ENCODE measurements at regions not wholly inside any gene's neighbourhood (a gene's known extent, or its start where the extent isn't known, plus 50 kb on each side); places are given as distances from the start of the nearest gene placed in this dataset.

GRCh38 chr7:46850563-46851330, 731.2 kb downstream of the TNS3 start:
- Histone ChIP-seq H2AFZ (ENCODE audit: low read length) (no peak overlapping the region), H3K79me2 (ENCODE audit: insufficient read depth, low read depth, low read length) (no peaks in the 10 kb centered on the region), H3K4me2 (ENCODE audit: low read length) (no peak overlapping the region), H4K20me1 (ENCODE audit: insufficient read depth, low read length) (no peaks in the 10 kb centered on the region), H3K9me2 (ENCODE audit: insufficient read depth, low read length) (no peaks in the 10 kb centered on the region), H3K4me3 (ENCODE audit: low read depth, low read length, poor library complexity, severe bottlenecking) (no peak overlapping the region), H3K36me3 (ENCODE audit: insufficient read depth, low read length) (no peaks in the 10 kb centered on the region), H3K27ac (ENCODE audit: low read depth, low read length, poor library complexity, severe bottlenecking) (no peak overlapping the region), H3K4me1 (ENCODE audit: insufficient read depth, low read length, poor library complexity, severe bottlenecking) (no peaks in the 10 kb centered on the region), H3K9me3 (ENCODE audit: low read length) (no peaks in the 10 kb centered on the region)
- no peak for DNase-seq (ENCODE audit: low spot score)
- ChIA-PET CTCF (ENCODE audit: unreplicated experiment) (interaction anchor here (0.6 kb wide), 1 partner anchor 1779 kb away, joined by 3 read pairs; no protein-coding TSS in a partner anchor), POLR2A (interaction anchor here (1.3 kb wide), 1 partner anchor 29 kb away, joined by 4 read pairs; no protein-coding TSS in a partner anchor)
- no TSS peak for BruUV-seq (replicated peaks)
- intact Hi-C loops (cut with micrococcal nuclease; ENCODE audit: unreplicated experiment): no loop called here
- TF ChIP-seq CTCF (conservative IDR thresholded peaks at IDR 0.05; ENCODE audit: low read length) (no peak), EZH2phosphoT487 (IDR thresholded peaks at IDR 0.05; ENCODE audit: borderline replicate concordance, low read depth, low read length) (no peak)

GRCh38 chr7:46848944-46849343, 733.0 kb downstream of the TNS3 start:
- Histone ChIP-seq H3K4me2 (ENCODE audit: low read length) (no peak overlapping the region), H3K4me1 (ENCODE audit: insufficient read depth, low read length, poor library complexity, severe bottlenecking) (no peaks in the 10 kb centered on the region), H3K27ac (ENCODE audit: low read depth, low read length, poor library complexity, severe bottlenecking) (no peak overlapping the region), H3K4me3 (ENCODE audit: low read depth, low read length, poor library complexity, severe bottlenecking) (no peak overlapping the region), H3K9me3 (ENCODE audit: low read length) (no peaks in the 10 kb centered on the region), H3K36me3 (ENCODE audit: insufficient read depth, low read length) (no peaks in the 10 kb centered on the region), H3K79me2 (ENCODE audit: insufficient read depth, low read depth, low read length) (no peaks in the 10 kb centered on the region), H4K20me1 (ENCODE audit: insufficient read depth, low read length) (no peaks in the 10 kb centered on the region), H2AFZ (ENCODE audit: low read length) (no peak overlapping the region), H3K9me2 (ENCODE audit: insufficient read depth, low read length) (no peaks in the 10 kb centered on the region)
- DNase-seq (ENCODE audit: low spot score): no peak
- ChIA-PET POLR2A (no interaction called here), CTCF (ENCODE audit: unreplicated experiment) (no interaction called here)
- TF ChIP-seq EZH2phosphoT487 (IDR thresholded peaks at IDR 0.05; ENCODE audit: borderline replicate concordance, low read depth, low read length) (no peak), CTCF (conservative IDR thresholded peaks at IDR 0.05; ENCODE audit: low read length) (no peak)
- intact Hi-C loops (cut with micrococcal nuclease; ENCODE audit: unreplicated experiment): no loop called here
- BruUV-seq (replicated peaks): no TSS peak

- no peak overlapping the region for H3K4me3 ChIP-seq (ENCODE audit: low read depth, low read length, poor library complexity, severe bottlenecking)
- H2AFZ ChIP-seq (ENCODE audit: low read length): no peak overlapping the region
- no peaks in the 10 kb centered on the region for H3K79me2 ChIP-seq (ENCODE audit: insufficient read depth, low read depth, low read length)
- no peaks in the 10 kb centered on the region for H3K9me2 ChIP-seq (ENCODE audit: insufficient read depth, low read length)
- H3K4me2 ChIP-seq (ENCODE audit: low read length): no peak overlapping the region
- no peak overlapping the region for H3K27ac ChIP-seq (ENCODE audit: low read depth, low read length, poor library complexity, severe bottlenecking)
- no peaks in the 10 kb centered on the region for H4K20me1 ChIP-seq (ENCODE audit: insufficient read depth, low read length)
- CTCF ChIA-PET (ENCODE audit: unreplicated experiment): no interaction called here
- no peak for TF ChIP-seq CTCF (conservative IDR thresholded peaks at IDR 0.05; ENCODE audit: low read length)
- TF ChIP-seq EZH2phosphoT487 (IDR thresholded peaks at IDR 0.05; ENCODE audit: borderline replicate concordance, low read depth, low read length): no peak
- POLR2A ChIA-PET: no interaction called here
- H3K4me1 ChIP-seq (ENCODE audit: insufficient read depth, low read length, poor library complexity, severe bottlenecking): no peaks in the 10 kb centered on the region
- DNase-seq (ENCODE audit: low spot score): no peak
- H3K9me3 ChIP-seq (ENCODE audit: low read length): no peaks in the 10 kb centered on the region
- BruUV-seq (replicated peaks): no TSS peak
- intact Hi-C loops (cut with micrococcal nuclease; ENCODE audit: unreplicated experiment): no loop called here
- no peaks in the 10 kb centered on the region for H3K36me3 ChIP-seq (ENCODE audit: insufficient read depth, low read length)
These were observed 733.6 kb downstream of the TNS3 start for GRCh38 chr7:46848311-46848710.
